ENCODE measurements at regions not wholly inside any gene's neighbourhood (a gene's known extent, or its start where the extent isn't known, plus 50 kb on each side); places are given as distances from the start of the nearest gene placed in this dataset.
A peak's percentile ranks its signal among the peaks of the same experiment; 100 is the strongest.
"Not testable (repeated sequence)": the region's sequence is repeated elsewhere in the genome, so short reads cannot be mapped to it uniquely, and the experiment has no call there.

- no peaks in the 10 kb centered on the region for H3K4me1 ChIP-seq (ENCODE audit: control insufficient read depth, insufficient read depth, low read length)
- no peaks in the 10 kb centered on the region for H3K27me3 ChIP-seq (ENCODE audit: control insufficient read depth, insufficient read depth)
- intact Hi-C loops (cut with DNase I): no loop called here
- no peak overlapping the region for H3K27ac ChIP-seq (ENCODE audit: low read length)
- WGBS: 95% methylated on average over 4 of the region's 4 CpGs
- no peak overlapping the region for H3K4me3 ChIP-seq (ENCODE audit: low read length)
- no peaks in the 10 kb centered on the region for H3K9me3 ChIP-seq (ENCODE audit: control insufficient read depth, low read length)
- DNase-seq (no peak), ATAC-seq (no peak)
Measured at GRCh38 chr7:131148258-131148657, 179.4 kb upstream of the MKLN1 start.

GRCh38 chr7:131148708-131149428 lies 178.8 kb upstream of the MKLN1 start:
- H3K27me3 ChIP-seq (ENCODE audit: control insufficient read depth, insufficient read depth): no peaks in the 10 kb centered on the region
- intact Hi-C loops (cut with DNase I): no loop called here
- ATAC-seq (no peak), DNase-seq (no peak)
- no peak overlapping the region for H3K27ac ChIP-seq (ENCODE audit: low read length)
- H3K9me3 ChIP-seq (ENCODE audit: control insufficient read depth, low read length): no peaks in the 10 kb centered on the region
- H3K4me1 ChIP-seq (ENCODE audit: control insufficient read depth, insufficient read depth, low read length): no peaks in the 10 kb centered on the region
- no peak overlapping the region for H3K4me3 ChIP-seq (ENCODE audit: low read length)
- WGBS: 82% methylated on average over 10 of the region's 10 CpGs

GRCh38 chr7:131149429-131149773 lies 178.3 kb upstream of the MKLN1 start:
- no peak for ATAC-seq
- Histone ChIP-seq H3K27ac (ENCODE audit: low read length) (no peak overlapping the region), H3K9me3 (ENCODE audit: control insufficient read depth, low read length) (no peaks in the 10 kb centered on the region), H3K27me3 (ENCODE audit: control insufficient read depth, insufficient read depth) (no peaks in the 10 kb centered on the region), H3K4me3 (ENCODE audit: low read length) (no peak overlapping the region), H3K4me1 (ENCODE audit: control insufficient read depth, insufficient read depth, low read length) (no peaks in the 10 kb centered on the region)
- DNase-seq: no peak
- intact Hi-C loops (cut with DNase I): no loop called here

GRCh38 chr7:131149840-131150239 lies 177.8 kb upstream of the MKLN1 start:
- Histone ChIP-seq H3K4me1 (ENCODE audit: control insufficient read depth, insufficient read depth, low read length) (no peaks in the 10 kb centered on the region), H3K27ac (ENCODE audit: low read length) (no peak overlapping the region), H3K9me3 (ENCODE audit: control insufficient read depth, low read length) (no peaks in the 10 kb centered on the region), H3K27me3 (ENCODE audit: control insufficient read depth, insufficient read depth) (no peaks in the 10 kb centered on the region), H3K4me3 (ENCODE audit: low read length) (no peak overlapping the region)
- WGBS: 81% methylated on average over 4 of the region's 4 CpGs
- ATAC-seq (no peak), DNase-seq (no peak)
- intact Hi-C loops (cut with DNase I): no loop called here

- no peaks in the 10 kb centered on the region for H3K27me3 ChIP-seq (ENCODE audit: control insufficient read depth, insufficient read depth)
- H3K9me3 ChIP-seq (ENCODE audit: control insufficient read depth, low read length): no peaks in the 10 kb centered on the region
- WGBS: 56% methylated on average over 3 of the region's 3 CpGs
- no peak overlapping the region for H3K27ac ChIP-seq (ENCODE audit: low read length)
- ATAC-seq (peak in 1 of 2 donors; percentile 33), DNase-seq (no peak)
- intact Hi-C loops (cut with DNase I): no loop called here
- no peaks in the 10 kb centered on the region for H3K4me1 ChIP-seq (ENCODE audit: control insufficient read depth, insufficient read depth, low read length)
- no peak overlapping the region for H3K4me3 ChIP-seq (ENCODE audit: low read length)
Measured at GRCh38 chr7:131151034-131151433, 176.6 kb upstream of the MKLN1 start.

- DNase-seq: no peak
- Histone ChIP-seq H3K9me3 (ENCODE audit: control insufficient read depth, low read length) (no peaks in the 10 kb centered on the region), H3K27me3 (ENCODE audit: control insufficient read depth, insufficient read depth) (no peaks in the 10 kb centered on the region), H3K4me1 (ENCODE audit: control insufficient read depth, insufficient read depth, low read length) (no peaks in the 10 kb centered on the region), H3K27ac (ENCODE audit: low read length) (no peak overlapping the region), H3K4me3 (ENCODE audit: low read length) (no peak overlapping the region)
- ATAC-seq: no peak
- intact Hi-C loops (cut with DNase I): no loop called here
Measured at GRCh38 chr7:131152766-131153165, 174.9 kb upstream of the MKLN1 start.

- H3K4me3 ChIP-seq (ENCODE audit: low read length): no peak overlapping the region
- intact Hi-C loops (cut with DNase I): no loop called here
- H3K4me1 ChIP-seq (ENCODE audit: control insufficient read depth, insufficient read depth, low read length): peaks cover 3% of the 10 kb centered on the region
- DNase-seq (no peak), ATAC-seq (no peak)
- no peak overlapping the region for H3K27ac ChIP-seq (ENCODE audit: low read length)
- no peaks in the 10 kb centered on the region for H3K27me3 ChIP-seq (ENCODE audit: control insufficient read depth, insufficient read depth)
- no peaks in the 10 kb centered on the region for H3K9me3 ChIP-seq (ENCODE audit: control insufficient read depth, low read length)
Measured at GRCh38 chr7:131154380-131154779, 173.3 kb upstream of the MKLN1 start.

GRCh38 chr7:131157530-131158243 lies 170.0 kb upstream of the MKLN1 start:
- Histone ChIP-seq H3K27ac (ENCODE audit: low read length) (no peak overlapping the region), H3K27me3 (ENCODE audit: control insufficient read depth, insufficient read depth) (no peaks in the 10 kb centered on the region), H3K9me3 (ENCODE audit: control insufficient read depth, low read length) (no peaks in the 10 kb centered on the region), H3K4me3 (ENCODE audit: low read length) (no peak overlapping the region), H3K4me1 (ENCODE audit: control insufficient read depth, insufficient read depth, low read length) (peaks cover 3% of the 10 kb centered on the region)
- ATAC-seq (peak; percentile 71 to 87), DNase-seq (peak in 2 of 3 donors; percentile 43 to 66)
- intact Hi-C loops (cut with DNase I): no loop called here
- 70% methylated on average over 14 of the region's 14 CpGs for WGBS

- H3K27ac ChIP-seq (ENCODE audit: low read length); H3K4me1 ChIP-seq (ENCODE audit: control insufficient read depth, insufficient read depth, low read length); ATAC-seq; H3K27me3 ChIP-seq (ENCODE audit: control insufficient read depth, insufficient read depth); H3K4me3 ChIP-seq (ENCODE audit: low read length); DNase-seq; intact Hi-C loops (cut with DNase I); H3K9me3 ChIP-seq (ENCODE audit: control insufficient read depth, low read length): not testable (repeated sequence)
- 90% methylated on average over 2 of the region's 2 CpGs for WGBS
Measured at GRCh38 chr7:131158244-131158636, 169.4 kb upstream of the MKLN1 start.

GRCh38 chr7:131159961-131160361 lies 167.7 kb upstream of the MKLN1 start:
- Histone ChIP-seq H3K4me3 (ENCODE audit: low read length) (no peak overlapping the region), H3K27me3 (ENCODE audit: control insufficient read depth, insufficient read depth) (no peaks in the 10 kb centered on the region), H3K9me3 (ENCODE audit: control insufficient read depth, low read length) (no peaks in the 10 kb centered on the region), H3K27ac (ENCODE audit: low read length) (no peak overlapping the region), H3K4me1 (ENCODE audit: control insufficient read depth, insufficient read depth, low read length) (peaks cover 3% of the 10 kb centered on the region)
- DNase-seq (no peak), ATAC-seq (no peak)
- 88% methylated on average over 2 of the region's 2 CpGs for WGBS
- intact Hi-C loops (cut with DNase I): no loop called here

- ATAC-seq: no peak
- WGBS: 96% methylated on average over 3 of the region's 3 CpGs
- intact Hi-C loops (cut with DNase I): no loop called here
- DNase-seq: no peak
- Histone ChIP-seq H3K9me3 (ENCODE audit: control insufficient read depth, low read length) (no peaks in the 10 kb centered on the region), H3K4me3 (ENCODE audit: low read length) (no peak overlapping the region), H3K27me3 (ENCODE audit: control insufficient read depth, insufficient read depth) (no peaks in the 10 kb centered on the region), H3K4me1 (ENCODE audit: control insufficient read depth, insufficient read depth, low read length) (peaks cover 3% of the 10 kb centered on the region), H3K27ac (ENCODE audit: low read length) (no peak overlapping the region)
Measured at GRCh38 chr7:131161103-131161502, 166.6 kb upstream of the MKLN1 start.
